ENCODE measurements at regions not wholly inside any gene's neighbourhood (a gene's known extent, or its start where the extent isn't known, plus 50 kb on each side); places are given as distances from the start of the nearest gene placed in this dataset.

DNA sequence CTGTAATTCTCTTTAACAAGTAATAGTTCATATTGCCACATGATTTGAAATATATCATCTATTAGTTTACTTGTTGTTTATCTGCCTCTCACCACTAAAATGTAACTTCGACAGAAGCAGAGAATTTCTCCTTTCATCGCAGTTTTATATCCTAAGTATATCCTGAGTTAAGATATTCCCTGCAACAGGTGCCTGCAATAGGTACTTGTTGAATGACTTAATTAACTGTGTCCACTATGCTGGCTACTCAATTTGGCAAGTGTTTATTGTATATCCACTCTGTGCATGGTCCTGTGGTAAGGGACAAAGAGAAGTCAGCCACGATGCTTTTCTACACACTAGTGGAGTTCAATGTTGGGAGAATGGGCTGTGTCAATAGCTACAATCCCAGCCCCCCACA is 108.5 kb downstream of the PSAT1 start:
- TF ChIP-seq, protein P1, sequence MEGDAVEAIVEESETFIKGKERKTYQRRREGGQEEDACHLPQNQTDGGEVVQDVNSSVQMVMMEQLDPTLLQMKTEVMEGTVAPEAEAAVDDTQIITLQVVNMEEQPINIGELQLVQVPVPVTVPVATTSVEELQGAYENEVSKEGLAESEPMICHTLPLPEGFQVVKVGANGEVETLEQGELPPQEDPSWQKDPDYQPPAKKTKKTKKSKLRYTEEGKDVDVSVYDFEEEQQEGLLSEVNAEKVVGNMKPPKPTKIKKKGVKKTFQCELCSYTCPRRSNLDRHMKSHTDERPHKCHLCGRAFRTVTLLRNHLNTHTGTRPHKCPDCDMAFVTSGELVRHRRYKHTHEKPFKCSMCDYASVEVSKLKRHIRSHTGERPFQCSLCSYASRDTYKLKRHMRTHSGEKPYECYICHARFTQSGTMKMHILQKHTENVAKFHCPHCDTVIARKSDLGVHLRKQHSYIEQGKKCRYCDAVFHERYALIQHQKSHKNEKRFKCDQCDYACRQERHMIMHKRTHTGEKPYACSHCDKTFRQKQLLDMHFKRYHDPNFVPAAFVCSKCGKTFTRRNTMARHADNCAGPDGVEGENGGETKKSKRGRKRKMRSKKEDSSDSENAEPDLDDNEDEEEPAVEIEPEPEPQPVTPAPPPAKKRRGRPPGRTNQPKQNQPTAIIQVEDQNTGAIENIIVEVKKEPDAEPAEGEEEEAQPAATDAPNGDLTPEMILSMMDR (conservative IDR thresholded peaks at IDR 0.05; ENCODE audit: low read depth, low read length) = no peak
- no peak for TF ChIP-seq EZH2 (IDR thresholded peaks at IDR 0.05; ENCODE audit: borderline replicate concordance, low read depth, low read length, poor library complexity, severe bottlenecking)

Measured in A673 (cell line).